HCT116 (cell line): ENCODE measurements at regions not wholly inside any gene's neighbourhood (a gene's known extent, or its start where the extent isn't known, plus 50 kb on each side); places are given as distances from the start of the nearest gene placed in this dataset.

Source experiments
- ATAC-seq: fragments of 200-7000 bp; cut with Tn5 transposase; 2 replicates; pipeline ENCODE4 v1.9.1; 2020; ENCODE audit warnings: mild to moderate bottlenecking, moderate library complexity
- BruUV-seq: library from RNA; stranded (reverse); fragments of 400-500 nt; replicated peaks from 2 replicates; lab custom pipeline; 2021; lab: Mats Ljungman, UMichigan
- CTCF ChIA-PET: fragments of 300-600 bp; sonication (Branson Sonifier 250); formaldehyde crosslinking; loops from one replicate; lab custom pipeline; 2021; ENCODE audit warnings: antibody characterized with exemption; lab: Charles Lee
- POLR2A ChIA-PET: fragments of 300-600, 350-600 bp; sonication (Branson Sonifier 250); formaldehyde crosslinking; loops from one replicate; lab custom pipeline; 2021; ENCODE audit warnings: antibody characterized with exemption; lab: Charles Lee
- RAD21 ChIA-PET, 2 experiments: fragments of 300-600 bp; sonication (Branson Sonifier 250); formaldehyde crosslinking; loops; one replicate each; lab custom pipeline; 2023; ENCODE audit warnings: low total read pairs in 2 of 2; ENCODE audit not compliant: uncharacterized antibody in 2 of 2, unreplicated experiment in 2 of 2, low non-redundant PET in 1 of 2; lab: Charles Lee
- DNase-seq: peaks from one replicate; pipeline ENCODE4 v3.0.0-alpha.2; 2010; ENCODE audit warnings: low read depth, low spot score
- H2AFZ ChIP-seq: fragments of 200-600 bp; shearing (Covaris generic), sonication (generic); 2 replicates; pipeline ENCODE4 v1.6.1; 2017; ENCODE audit warnings: low read depth, mixed run types, mixed read lengths, antibody characterized with exemption, low read length; ENCODE audit not compliant: poor library complexity, severe bottlenecking
- H3K27ac ChIP-seq: 2 replicates; pipeline ENCODE4 v1.5.1; 2012; ENCODE audit warnings: low read depth, low read length
- H3K27me3 ChIP-seq: fragments of 200-600 bp; sonication (generic); 2 replicates; pipeline ENCODE4 v1.6.1; 2016; ENCODE audit warnings: mixed run types, low read length, mixed read lengths; ENCODE audit not compliant: insufficient read depth
- H3K36me3 ChIP-seq, 2 experiments: fragments of 200-500 bp in 1 of 2; fragments of 200-600 bp in 1 of 2; sonication (Bioruptor generic) in 1 of 2; sonication (generic) in 1 of 2; 2 replicates each; pipeline versions ENCODE4 v1.5.1 to v1.6.1; 2014 to 2016; ENCODE audit warnings: low read length in 2 of 2, inconsistent platforms in 1 of 2, mixed read lengths in 1 of 2, mixed run types in 1 of 2; ENCODE audit not compliant: insufficient read depth in 2 of 2, control insufficient read depth in 1 of 2
- H3K4me1 ChIP-seq, 2 experiments: fragments of 200-600 bp in 1 of 2; sonication (generic) in 1 of 2; 2 replicates each; pipeline versions ENCODE4 v1.5.1 to v1.6.1; 2012 to 2017; ENCODE audit warnings: low read length in 2 of 2, inconsistent platforms in 1 of 2, mild to moderate bottlenecking in 1 of 2, mixed read lengths in 1 of 2, mixed run types in 1 of 2, moderate library complexity in 1 of 2; ENCODE audit not compliant: insufficient read depth in 2 of 2, control insufficient read depth in 1 of 2
- H3K4me2 ChIP-seq: fragments of 200-600 bp; sonication (generic); 2 replicates; pipeline ENCODE4 v1.6.1; 2017; ENCODE audit warnings: mixed run types, low read length, mixed read lengths
- H3K4me3 ChIP-seq, 2 experiments: fragments of 200-600 bp in 1 of 2; sonication (generic) in 1 of 2; replicated peaks in 1 of 2; 2 replicates each; pipeline ENCODE4 v1.5.1; 2011 to 2016; ENCODE audit warnings: low read length in 2 of 2, control low read depth in 1 of 2, low read depth in 1 of 2, mild to moderate bottlenecking in 1 of 2, mixed read lengths in 1 of 2, mixed run types in 1 of 2
- H3K79me2 ChIP-seq: fragments of 200-600 bp; sonication (generic); 2 replicates; pipeline ENCODE4 v1.6.1; 2017; ENCODE audit warnings: mild to moderate bottlenecking, mixed run types, low read length, moderate library complexity, mixed read lengths; ENCODE audit not compliant: insufficient read depth
- H3K9ac ChIP-seq: fragments of 200-600 bp; sonication (generic); 2 replicates; pipeline ENCODE4 v1.6.1; 2016; ENCODE audit warnings: low read length, mixed read lengths
- H3K9me2 ChIP-seq: fragments of 200-600 bp; sonication (generic), shearing (Covaris generic); 2 replicates; pipeline ENCODE4 v1.6.1; 2017; ENCODE audit warnings: mixed run types, mild to moderate bottlenecking, moderate library complexity; ENCODE audit not compliant: insufficient read depth
- H3K9me3 ChIP-seq, 2 experiments: fragments of 200-500 bp in 1 of 2; fragments of 200-600 bp in 1 of 2; sonication (Bioruptor generic) in 1 of 2; sonication (generic) in 1 of 2; 2 replicates each; pipeline ENCODE4 v1.6.1; 2014 to 2017; ENCODE audit warnings: low read length in 2 of 2, mixed read lengths in 2 of 2, inconsistent platforms in 1 of 2, low read depth in 1 of 2, mild to moderate bottlenecking in 1 of 2, mixed run types in 1 of 2, moderate library complexity in 1 of 2; ENCODE audit not compliant: control insufficient read depth in 1 of 2, insufficient read depth in 1 of 2
- H4K20me1 ChIP-seq: fragments of 200-600 bp; sonication (generic), shearing (Covaris generic); 2 replicates; pipeline ENCODE4 v1.6.1; 2017; ENCODE audit warnings: mixed run types, mild to moderate bottlenecking, moderate library complexity; ENCODE audit not compliant: insufficient read depth
- FOSL1 ChIP-seq: IDR thresholded peaks from 2 replicates; pipeline ENCODE4 v1.6.1; 2012; ENCODE audit warnings: low read depth
- RAD21 ChIP-seq: IDR thresholded peaks from 2 replicates; pipeline ENCODE4 v1.6.1; 2012; ENCODE audit warnings: low read depth, mild to moderate bottlenecking
- SIN3A ChIP-seq: IDR thresholded peaks from 2 replicates; pipeline ENCODE4 v1.6.1; 2012; ENCODE audit warnings: low read depth
- SP1 ChIP-seq: IDR thresholded peaks from 2 replicates; pipeline ENCODE4 v1.6.1; 2012; ENCODE audit warnings: low read depth
- SRF ChIP-seq: IDR thresholded peaks from 2 replicates; pipeline ENCODE4 v1.6.1; 2012; ENCODE audit warnings: low read depth
- TCF7L2 ChIP-seq: IDR thresholded peaks from 2 replicates; pipeline ENCODE4 v1.7.0; 2011; ENCODE audit warnings: borderline replicate concordance, inconsistent platforms; ENCODE audit not compliant: insufficient read depth, insufficient read length; ENCODE audit errors: extremely low read depth
- intact Hi-C: fragments of 100-400 bp; cut with micrococcal nuclease; formaldehyde crosslinking; loops from 2 replicates; pipeline ENCODE4 v1.10.0; 2022
- TF ChIP-seq, protein P1 (sequence below): IDR thresholded peaks from 2 replicates; pipeline ENCODE4 v1.6.1; 2012; ENCODE audit warnings: low read depth
- TF ChIP-seq, protein P2 (sequence below): IDR thresholded peaks from 2 replicates; pipeline ENCODE4 v1.6.1; 2011; ENCODE audit warnings: mild to moderate bottlenecking, low read length, moderate library complexity; ENCODE audit not compliant: insufficient replicate concordance; ENCODE audit errors: extremely low read depth
- TF ChIP-seq, protein P3 (sequence below): IDR thresholded peaks from 2 replicates; pipeline ENCODE4 v1.6.1; 2012

DNA sequence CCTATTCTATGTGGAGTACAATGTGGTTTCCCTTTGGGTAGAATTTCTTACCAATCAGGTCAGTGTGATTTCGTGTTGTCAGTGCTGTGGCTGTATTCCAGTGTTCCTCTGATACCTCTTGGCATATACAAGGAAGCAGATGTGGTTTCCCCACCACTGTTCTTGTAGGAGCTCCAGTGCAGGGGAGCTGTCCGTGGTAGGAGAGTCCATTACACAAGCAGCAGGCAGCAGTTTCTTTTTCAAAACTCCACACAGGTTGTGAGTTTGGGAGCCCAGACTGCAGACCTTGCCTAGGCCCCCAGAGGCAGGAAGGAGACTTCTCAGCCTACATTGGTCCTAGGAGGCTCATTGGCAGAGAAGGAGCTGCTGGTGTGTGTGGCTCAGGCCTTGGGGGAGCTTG lies 452.8 kb downstream of the AACS start:
- intact Hi-C loops = no loop called here
- Histone ChIP-seq H2AFZ (no peak overlapping the region), H3K36me3 (no peaks in the 10 kb centered on the region), H4K20me1 (no peaks in the 10 kb centered on the region), H3K4me3 (no peak overlapping the region), H3K27ac (no peak overlapping the region), H3K27me3 (no peaks in the 10 kb centered on the region), H3K9me3 (peaks cover 0 to 3% of the 10 kb centered on the region in 2 experiments; a peak in 2 of 4 replicates), H3K9me2 (no peaks in the 10 kb centered on the region), H3K4me2 (no peak overlapping the region), H3K4me1 (no peaks in the 10 kb centered on the region), H3K9ac (no peak overlapping the region), H3K79me2 (no peaks in the 10 kb centered on the region)
- no peak for DNase-seq
- RAD21 ChIA-PET = no interaction called here
- BruUV-seq = no TSS peak
- ATAC-seq = no peak
- CTCF ChIA-PET = no interaction called here
- POLR2A ChIA-PET = no interaction called here
- TF ChIP-seq, protein P1, sequence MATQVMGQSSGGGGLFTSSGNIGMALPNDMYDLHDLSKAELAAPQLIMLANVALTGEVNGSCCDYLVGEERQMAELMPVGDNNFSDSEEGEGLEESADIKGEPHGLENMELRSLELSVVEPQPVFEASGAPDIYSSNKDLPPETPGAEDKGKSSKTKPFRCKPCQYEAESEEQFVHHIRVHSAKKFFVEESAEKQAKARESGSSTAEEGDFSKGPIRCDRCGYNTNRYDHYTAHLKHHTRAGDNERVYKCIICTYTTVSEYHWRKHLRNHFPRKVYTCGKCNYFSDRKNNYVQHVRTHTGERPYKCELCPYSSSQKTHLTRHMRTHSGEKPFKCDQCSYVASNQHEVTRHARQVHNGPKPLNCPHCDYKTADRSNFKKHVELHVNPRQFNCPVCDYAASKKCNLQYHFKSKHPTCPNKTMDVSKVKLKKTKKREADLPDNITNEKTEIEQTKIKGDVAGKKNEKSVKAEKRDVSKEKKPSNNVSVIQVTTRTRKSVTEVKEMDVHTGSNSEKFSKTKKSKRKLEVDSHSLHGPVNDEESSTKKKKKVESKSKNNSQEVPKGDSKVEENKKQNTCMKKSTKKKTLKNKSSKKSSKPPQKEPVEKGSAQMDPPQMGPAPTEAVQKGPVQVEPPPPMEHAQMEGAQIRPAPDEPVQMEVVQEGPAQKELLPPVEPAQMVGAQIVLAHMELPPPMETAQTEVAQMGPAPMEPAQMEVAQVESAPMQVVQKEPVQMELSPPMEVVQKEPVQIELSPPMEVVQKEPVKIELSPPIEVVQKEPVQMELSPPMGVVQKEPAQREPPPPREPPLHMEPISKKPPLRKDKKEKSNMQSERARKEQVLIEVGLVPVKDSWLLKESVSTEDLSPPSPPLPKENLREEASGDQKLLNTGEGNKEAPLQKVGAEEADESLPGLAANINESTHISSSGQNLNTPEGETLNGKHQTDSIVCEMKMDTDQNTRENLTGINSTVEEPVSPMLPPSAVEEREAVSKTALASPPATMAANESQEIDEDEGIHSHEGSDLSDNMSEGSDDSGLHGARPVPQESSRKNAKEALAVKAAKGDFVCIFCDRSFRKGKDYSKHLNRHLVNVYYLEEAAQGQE = peak; percentile 39
- no peak for TF ChIP-seq TCF7L2

DNA sequence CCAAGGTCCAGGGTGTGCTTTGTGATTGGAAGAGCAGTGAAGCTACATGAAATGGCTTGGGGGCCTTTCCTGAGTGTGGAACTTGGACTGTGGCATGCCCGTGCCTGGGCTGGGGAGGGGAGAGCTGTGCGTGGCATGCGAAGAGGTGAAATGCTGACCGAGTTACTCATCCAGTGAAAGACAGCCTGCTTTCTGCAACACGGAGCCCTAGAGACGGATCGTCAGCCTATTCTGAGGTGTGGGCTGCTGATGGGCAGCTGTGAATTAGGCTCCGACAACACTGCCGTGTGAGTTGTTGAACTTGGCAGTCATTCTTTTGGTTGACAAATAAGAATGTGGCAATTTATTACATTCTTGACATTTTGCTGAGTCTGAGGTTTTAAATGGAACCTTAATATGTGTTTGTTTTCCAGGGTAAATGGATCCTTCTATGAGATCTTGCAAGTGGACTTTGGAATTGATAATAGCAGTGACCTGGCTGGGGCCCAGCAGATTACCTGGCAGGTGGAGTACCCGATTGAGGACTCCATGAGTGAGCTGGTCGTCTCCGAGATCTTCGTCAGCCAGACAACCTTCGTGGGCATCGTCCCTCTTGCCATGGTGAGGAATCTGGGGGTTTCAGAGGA lies 453.9 kb downstream of the AACS start:
- Histone ChIP-seq H3K27me3 (no peaks in the 10 kb centered on the region), H4K20me1 (no peaks in the 10 kb centered on the region), H3K4me3 (no peak overlapping the region), H3K9ac (no peak overlapping the region), H3K36me3 (no peaks in the 10 kb centered on the region), H3K9me3 (peaks cover 0 to 3% of the 10 kb centered on the region in 2 experiments; a peak in 2 of 4 replicates), H3K4me1 (no peaks in the 10 kb centered on the region), H3K4me2 (no peak overlapping the region), H3K27ac (no peak overlapping the region), H2AFZ (no peak overlapping the region), H3K79me2 (no peaks in the 10 kb centered on the region), H3K9me2 (no peaks in the 10 kb centered on the region)
- ChIA-PET POLR2A (no interaction called here), RAD21 (no interaction called here), CTCF (no interaction called here)
- ATAC-seq (no peak), DNase-seq (no peak)
- BruUV-seq = no TSS peak
- intact Hi-C loops = no loop called here
- TF ChIP-seq, protein P2, sequence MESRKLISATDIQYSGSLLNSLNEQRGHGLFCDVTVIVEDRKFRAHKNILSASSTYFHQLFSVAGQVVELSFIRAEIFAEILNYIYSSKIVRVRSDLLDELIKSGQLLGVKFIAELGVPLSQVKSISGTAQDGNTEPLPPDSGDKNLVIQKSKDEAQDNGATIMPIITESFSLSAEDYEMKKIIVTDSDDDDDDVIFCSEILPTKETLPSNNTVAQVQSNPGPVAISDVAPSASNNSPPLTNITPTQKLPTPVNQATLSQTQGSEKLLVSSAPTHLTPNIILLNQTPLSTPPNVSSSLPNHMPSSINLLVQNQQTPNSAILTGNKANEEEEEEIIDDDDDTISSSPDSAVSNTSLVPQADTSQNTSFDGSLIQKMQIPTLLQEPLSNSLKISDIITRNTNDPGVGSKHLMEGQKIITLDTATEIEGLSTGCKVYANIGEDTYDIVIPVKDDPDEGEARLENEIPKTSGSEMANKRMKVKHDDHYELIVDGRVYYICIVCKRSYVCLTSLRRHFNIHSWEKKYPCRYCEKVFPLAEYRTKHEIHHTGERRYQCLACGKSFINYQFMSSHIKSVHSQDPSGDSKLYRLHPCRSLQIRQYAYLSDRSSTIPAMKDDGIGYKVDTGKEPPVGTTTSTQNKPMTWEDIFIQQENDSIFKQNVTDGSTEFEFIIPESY = no peak
- TF ChIP-seq SRF (no peak), RAD21 (no peak), SIN3A (no peak), FOSL1 (no peak), SP1 (no peak)
- TF ChIP-seq, protein P1 = no peak
- TF ChIP-seq, protein P3, sequence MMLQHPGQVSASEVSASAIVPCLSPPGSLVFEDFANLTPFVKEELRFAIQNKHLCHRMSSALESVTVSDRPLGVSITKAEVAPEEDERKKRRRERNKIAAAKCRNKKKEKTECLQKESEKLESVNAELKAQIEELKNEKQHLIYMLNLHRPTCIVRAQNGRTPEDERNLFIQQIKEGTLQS = no peak
